ENCODE measurements at regions not wholly inside any gene's neighbourhood (a gene's known extent, or its start where the extent isn't known, plus 50 kb on each side); places are given as distances from the start of the nearest gene placed in this dataset.

- no peak for TF ChIP-seq CTCF (IDR thresholded peaks at IDR 0.05; ENCODE audit: insufficient read depth, low read length, missing control alignments)
- CTCF ChIA-PET: no interaction called here
- POLR2A ChIA-PET: no interaction called here
- H3K4me3 ChIP-seq (ENCODE audit: low read depth, low read length): no peak overlapping the region
- DNase-seq (ENCODE audit: low read depth, low spot score): no peak
These were observed 357.4 kb downstream of the RSL24D1 start for GRCh38 chr15:54839379-54839778.

- no peak overlapping the region for H3K4me3 ChIP-seq (ENCODE audit: low read depth, low read length)
- POLR2A ChIA-PET: no interaction called here
- no peak for DNase-seq (ENCODE audit: low read depth, low spot score)
- CTCF ChIA-PET: no interaction called here
- TF ChIP-seq CTCF (IDR thresholded peaks at IDR 0.05; ENCODE audit: insufficient read depth, low read length, missing control alignments): no peak
These were observed 360.5 kb downstream of the RSL24D1 start for GRCh38 chr15:54836052-54836795.

GRCh38 chr15:54829821-54830220 is 366.9 kb downstream of the RSL24D1 start:
- no peak for DNase-seq (ENCODE audit: low read depth, low spot score)
- CTCF ChIA-PET: no interaction called here
- H3K4me3 ChIP-seq (ENCODE audit: low read depth, low read length): no peak overlapping the region
- POLR2A ChIA-PET: no interaction called here
- no peak for TF ChIP-seq CTCF (IDR thresholded peaks at IDR 0.05; ENCODE audit: insufficient read depth, low read length, missing control alignments)

- DNase-seq (ENCODE audit: low read depth, low spot score): no peak
- no peak overlapping the region for H3K4me3 ChIP-seq (ENCODE audit: low read depth, low read length)
- CTCF ChIA-PET: no interaction called here
- TF ChIP-seq CTCF (IDR thresholded peaks at IDR 0.05; ENCODE audit: insufficient read depth, low read length, missing control alignments): no peak
- POLR2A ChIA-PET: no interaction called here
These were observed 375.9 kb downstream of the RSL24D1 start for GRCh38 chr15:54820811-54821210.

DNA sequence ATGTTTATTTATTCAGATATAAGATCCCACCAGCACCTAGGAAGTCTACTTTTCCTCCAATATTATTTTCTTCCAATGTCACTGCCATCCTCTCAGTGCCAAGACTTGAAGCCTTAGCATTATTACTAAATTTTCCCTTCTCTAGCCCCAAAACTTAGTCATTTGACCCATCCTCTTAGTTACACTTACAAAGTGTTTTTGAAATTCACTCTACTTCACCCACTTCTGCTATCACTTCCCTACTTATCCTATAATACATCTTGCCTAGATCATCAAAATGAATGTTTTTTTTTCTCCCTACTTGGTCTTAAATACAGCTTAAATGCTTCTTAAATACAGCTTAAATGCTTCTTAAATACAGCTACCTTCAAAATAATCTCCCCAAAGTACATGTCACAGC is 376.6 kb downstream of the RSL24D1 start:
- no peak for TF ChIP-seq CTCF (IDR thresholded peaks at IDR 0.05; ENCODE audit: insufficient read depth, low read length, missing control alignments)
- no peak overlapping the region for H3K4me3 ChIP-seq (ENCODE audit: low read depth, low read length)
- DNase-seq (ENCODE audit: low read depth, low spot score): no peak
- ChIA-PET POLR2A (no interaction called here), CTCF (no interaction called here)

GRCh38 chr15:54816401-54816800 is 380.3 kb downstream of the RSL24D1 start:
- no peak overlapping the region for H3K4me3 ChIP-seq (ENCODE audit: low read depth, low read length)
- TF ChIP-seq CTCF (IDR thresholded peaks at IDR 0.05; ENCODE audit: insufficient read depth, low read length, missing control alignments): no peak
- ChIA-PET POLR2A (no interaction called here), CTCF (no interaction called here)
- DNase-seq (ENCODE audit: low read depth, low spot score): no peak

Data from AG04449 (cell line).